PFSK-1 (cell line): ENCODE measurements at regions not wholly inside any gene's neighbourhood (a gene's known extent, or its start where the extent isn't known, plus 50 kb on each side); places are given as distances from the start of the nearest gene placed in this dataset.

Experiments used
- FOXP2 ChIP-seq: optimal IDR thresholded peaks from 2 replicates; pipeline ENCODE3; 2011; ENCODE audit warnings: borderline replicate concordance, control low read depth, inconsistent platforms; ENCODE audit not compliant: insufficient read depth; ENCODE audit errors: extremely low read length, extremely low read depth
- POLR2AphosphoS5 ChIP-seq: IDR thresholded peaks from 2 replicates; pipeline ENCODE4 v1.6.1; 2012; ENCODE audit warnings: low read depth, mild to moderate bottlenecking, control low read depth, low read length, moderate library complexity
- SIN3A ChIP-seq: IDR thresholded peaks from 2 replicates; pipeline ENCODE4 v1.6.1; 2012; ENCODE audit warnings: mild to moderate bottlenecking, low read length, moderate library complexity, borderline replicate concordance; ENCODE audit not compliant: insufficient read depth

DNA sequence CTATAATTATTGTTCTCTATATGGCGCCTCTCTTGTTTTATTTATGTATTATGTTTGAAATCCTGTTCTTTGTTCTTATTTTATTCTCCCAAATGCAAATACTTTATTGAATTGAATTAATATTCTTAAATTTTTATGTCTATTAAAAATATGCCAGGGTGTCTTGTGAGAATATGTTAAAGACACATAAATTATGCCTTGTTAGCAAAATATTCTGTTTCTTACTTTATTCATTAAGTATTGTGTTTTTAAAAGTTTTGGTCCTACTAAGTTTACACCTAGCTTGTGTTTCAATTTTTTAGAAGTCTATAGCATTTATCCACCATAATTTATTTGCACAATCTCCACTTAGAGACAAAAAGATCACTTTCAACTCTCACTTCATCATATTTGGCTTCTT, 741.5 kb upstream of the SLC39A10 start:
- TF ChIP-seq SIN3A (no peak), POLR2AphosphoS5 (no peak), FOXP2 (no peak)
